Activated CD4-positive, alpha-beta T cell treated with anti-CD3 and anti-CD28 coated beads, Interleukin-2, amount 10 ng/mL, durations not matched to agents 24 days and 14 days (primary cell): ENCODE measurements at regions not wholly inside any gene's neighbourhood (a gene's known extent, or its start where the extent isn't known, plus 50 kb on each side); places are given as distances from the start of the nearest gene placed in this dataset.

Experiments used
- DNase-seq: peaks from one replicate; pipeline ENCODE4 v3.0.0; 2022
- H3K27ac Mint-ChIP-seq: one replicate; pipeline ENCODE4 v1.8.0; 2022; ENCODE audit warnings: mild to moderate bottlenecking, mixed read lengths
- H3K27me3 Mint-ChIP-seq: one replicate; pipeline ENCODE4 v1.8.0; 2022; ENCODE audit warnings: mixed read lengths
- H3K36me3 Mint-ChIP-seq: one replicate; pipeline ENCODE4 v1.8.0; 2022; ENCODE audit warnings: low read depth, mild to moderate bottlenecking, mixed read lengths
- H3K4me1 Mint-ChIP-seq: one replicate; pipeline ENCODE4 v1.8.0; 2021; ENCODE audit warnings: mixed read lengths
- H3K4me3 Mint-ChIP-seq: one replicate; pipeline ENCODE4 v1.8.0; 2022; ENCODE audit warnings: mild to moderate bottlenecking, moderate library complexity, mixed read lengths
- H3K9me3 Mint-ChIP-seq: one replicate; pipeline ENCODE4 v1.8.0; 2021; ENCODE audit warnings: mixed read lengths
- intact Hi-C: fragments of 100-400 bp; cut with micrococcal nuclease; formaldehyde crosslinking; loops from one replicate; pipeline ENCODE4 v1.15.1; 2023

GRCh38 chr5:74179701-74180100 is 460.8 kb downstream of the ENC1 start:
- no peak overlapping the region for H3K27ac Mint-ChIP-seq
- intact Hi-C loops, result no loop called here
- H3K4me3 Mint-ChIP-seq, result no peak overlapping the region
- no peaks in the 10 kb centered on the region for H3K9me3 Mint-ChIP-seq
- peaks cover 5% of the 10 kb centered on the region for H3K27me3 Mint-ChIP-seq
- H3K36me3 Mint-ChIP-seq, result no peaks in the 10 kb centered on the region
- DNase-seq, result no peak
- no peaks in the 10 kb centered on the region for H3K4me1 Mint-ChIP-seq

DNA sequence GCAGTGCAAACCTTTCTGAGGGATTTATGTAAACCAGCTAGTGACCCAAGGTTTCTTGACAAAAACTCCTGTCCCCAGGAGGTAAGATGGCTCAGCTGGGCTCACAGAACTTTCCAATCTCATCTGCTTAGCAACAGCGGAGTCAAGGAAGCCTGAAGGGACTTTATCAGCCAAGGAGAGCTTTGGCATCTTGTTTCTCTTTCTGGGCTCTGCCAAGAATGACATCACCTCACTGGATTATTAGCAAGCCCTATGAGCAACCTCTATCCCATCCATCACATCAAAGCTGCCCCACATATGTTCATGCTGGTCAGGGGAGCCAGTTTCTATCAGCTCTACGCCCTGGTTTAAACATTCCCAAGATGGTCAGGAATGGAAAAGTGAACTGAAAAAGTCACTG is 461.3 kb downstream of the ENC1 start:
- intact Hi-C loops, result no loop called here
- no peaks in the 10 kb centered on the region for H3K9me3 Mint-ChIP-seq
- H3K27ac Mint-ChIP-seq, result no peak overlapping the region
- no peak overlapping the region for H3K4me3 Mint-ChIP-seq
- no peaks in the 10 kb centered on the region for H3K4me1 Mint-ChIP-seq
- DNase-seq, result no peak
- H3K36me3 Mint-ChIP-seq, result no peaks in the 10 kb centered on the region
- H3K27me3 Mint-ChIP-seq, result peaks cover 5% of the 10 kb centered on the region

DNA sequence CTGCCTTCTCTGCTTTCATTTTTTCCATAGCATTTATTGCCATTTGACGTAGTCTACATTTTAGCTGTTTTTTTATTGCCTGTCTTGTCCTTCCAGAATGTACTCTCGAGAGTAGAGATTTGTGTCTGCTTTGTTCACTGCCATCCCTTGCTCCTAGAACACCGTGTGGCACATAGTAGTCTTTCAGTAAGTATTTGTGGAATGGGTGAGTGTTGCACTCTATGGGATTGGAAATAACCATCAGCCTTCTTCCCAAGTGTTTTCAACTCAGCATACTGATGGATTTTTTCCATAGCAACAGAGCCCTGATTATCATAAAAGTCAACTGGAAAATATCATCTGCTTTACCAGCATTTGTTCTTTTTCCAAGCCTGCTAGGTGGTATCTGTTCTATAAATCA is 462.6 kb downstream of the ENC1 start:
- Mint-ChIP-seq H3K9me3 (no peaks in the 10 kb centered on the region), H3K27me3 (peaks cover 5% of the 10 kb centered on the region), H3K27ac (no peak overlapping the region), H3K4me1 (no peaks in the 10 kb centered on the region), H3K4me3 (no peak overlapping the region), H3K36me3 (no peaks in the 10 kb centered on the region)
- no peak for DNase-seq
- intact Hi-C loops, result no loop called here

DNA sequence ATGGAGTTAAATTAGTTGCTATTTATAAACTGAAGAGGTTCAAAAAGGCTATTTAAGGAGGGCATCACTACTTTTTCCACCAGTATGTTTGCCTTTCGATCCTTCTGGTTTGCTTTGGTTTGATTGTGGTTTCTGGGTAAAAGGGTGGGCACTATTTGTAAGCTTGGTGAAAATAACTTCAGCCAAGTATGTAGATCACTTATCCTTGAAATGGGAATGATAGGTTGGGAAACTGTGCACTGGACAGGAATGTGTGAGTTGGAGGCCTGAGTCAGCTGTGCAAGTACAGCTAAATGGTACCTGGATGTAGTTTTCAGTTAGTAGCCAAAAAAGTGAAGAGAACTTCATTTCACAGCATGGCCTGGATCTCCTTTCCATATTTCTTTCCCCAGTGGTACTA is 466.2 kb downstream of the ENC1 start:
- no peak for DNase-seq
- H3K27me3 Mint-ChIP-seq, result no peaks in the 10 kb centered on the region
- H3K27ac Mint-ChIP-seq, result no peak overlapping the region
- intact Hi-C loops, result no loop called here
- no peak overlapping the region for H3K4me3 Mint-ChIP-seq
- no peaks in the 10 kb centered on the region for H3K9me3 Mint-ChIP-seq
- H3K36me3 Mint-ChIP-seq, result no peaks in the 10 kb centered on the region
- no peaks in the 10 kb centered on the region for H3K4me1 Mint-ChIP-seq

- Mint-ChIP-seq H3K27ac (no peak overlapping the region), H3K36me3 (no peaks in the 10 kb centered on the region), H3K4me3 (no peak overlapping the region), H3K27me3 (no peaks in the 10 kb centered on the region), H3K4me1 (no peaks in the 10 kb centered on the region), H3K9me3 (no peaks in the 10 kb centered on the region)
- no peak for DNase-seq
- intact Hi-C loops, result no loop called here
Observed at GRCh38 chr5:74173665-74174064, 466.9 kb downstream of the ENC1 start.

- Mint-ChIP-seq H3K27me3 (no peaks in the 10 kb centered on the region), H3K4me3 (no peak overlapping the region), H3K36me3 (no peaks in the 10 kb centered on the region), H3K27ac (no peak overlapping the region), H3K4me1 (no peaks in the 10 kb centered on the region), H3K9me3 (no peaks in the 10 kb centered on the region)
- no peak for DNase-seq
- intact Hi-C loops, result no loop called here
Observed at GRCh38 chr5:74173241-74173640, 467.3 kb downstream of the ENC1 start.

DNA sequence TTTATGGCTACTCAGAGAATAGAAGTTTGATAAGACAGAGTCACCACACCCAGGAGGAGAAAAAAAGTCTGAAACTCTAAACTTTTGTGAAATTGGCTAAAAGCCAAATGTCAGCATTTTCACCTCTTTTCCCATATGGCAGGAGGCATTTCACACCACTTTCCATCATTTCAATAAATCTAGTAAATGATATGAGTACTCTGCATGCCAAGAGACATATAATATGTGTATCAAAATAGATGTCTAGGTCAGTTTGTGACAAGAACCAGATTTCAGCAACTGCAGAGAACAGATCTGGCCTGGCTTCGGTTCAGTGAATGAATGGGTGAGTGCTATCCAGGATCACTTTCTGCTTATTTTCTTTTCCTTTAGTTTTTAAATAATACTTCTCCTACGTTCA is 470.8 kb downstream of the ENC1 start:
- no peak for DNase-seq
- H3K36me3 Mint-ChIP-seq, result no peaks in the 10 kb centered on the region
- no peaks in the 10 kb centered on the region for H3K4me1 Mint-ChIP-seq
- no peak overlapping the region for H3K4me3 Mint-ChIP-seq
- H3K27ac Mint-ChIP-seq, result no peak overlapping the region
- no peaks in the 10 kb centered on the region for H3K27me3 Mint-ChIP-seq
- intact Hi-C loops, result no loop called here
- H3K9me3 Mint-ChIP-seq, result no peaks in the 10 kb centered on the region

GRCh38 chr5:74167930-74168315 is 472.6 kb downstream of the ENC1 start:
- Mint-ChIP-seq H3K27ac (no peak overlapping the region), H3K4me3 (no peak overlapping the region), H3K4me1 (no peaks in the 10 kb centered on the region), H3K36me3 (no peaks in the 10 kb centered on the region), H3K27me3 (no peaks in the 10 kb centered on the region), H3K9me3 (no peaks in the 10 kb centered on the region)
- intact Hi-C loops, result no loop called here
- DNase-seq, result no peak

- Mint-ChIP-seq H3K4me1 (no peaks in the 10 kb centered on the region), H3K27me3 (no peaks in the 10 kb centered on the region), H3K9me3 (no peaks in the 10 kb centered on the region), H3K4me3 (no peak overlapping the region), H3K36me3 (no peaks in the 10 kb centered on the region), H3K27ac (no peak overlapping the region)
- intact Hi-C loops, result no loop called here
- no peak for DNase-seq
Observed at GRCh38 chr5:74167206-74167929, 473.2 kb downstream of the ENC1 start.

DNA sequence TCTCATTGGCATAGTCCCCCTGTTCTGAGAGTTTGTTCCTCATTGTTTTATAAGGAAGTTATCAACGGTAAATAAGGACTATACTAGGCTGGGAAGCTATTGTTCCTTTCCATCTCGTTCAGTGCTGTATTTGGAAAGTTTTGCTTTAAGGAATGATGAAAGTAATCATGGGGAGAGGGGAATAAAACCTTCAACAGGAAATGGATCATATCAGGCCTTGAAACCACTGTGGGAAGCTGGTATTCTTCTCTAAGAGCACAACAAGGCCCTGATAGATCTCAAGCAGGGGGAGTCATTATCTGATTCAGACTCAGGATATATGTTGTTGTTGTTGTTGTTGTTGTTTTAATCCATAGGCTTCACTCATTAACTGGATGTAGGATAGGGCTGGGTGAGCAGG is 474.5 kb downstream of the ENC1 start:
- Mint-ChIP-seq H3K4me1 (no peaks in the 10 kb centered on the region), H3K27ac (no peak overlapping the region), H3K9me3 (no peaks in the 10 kb centered on the region), H3K4me3 (no peak overlapping the region), H3K36me3 (no peaks in the 10 kb centered on the region), H3K27me3 (no peaks in the 10 kb centered on the region)
- intact Hi-C loops, result no loop called here
- DNase-seq, result no peak

DNA sequence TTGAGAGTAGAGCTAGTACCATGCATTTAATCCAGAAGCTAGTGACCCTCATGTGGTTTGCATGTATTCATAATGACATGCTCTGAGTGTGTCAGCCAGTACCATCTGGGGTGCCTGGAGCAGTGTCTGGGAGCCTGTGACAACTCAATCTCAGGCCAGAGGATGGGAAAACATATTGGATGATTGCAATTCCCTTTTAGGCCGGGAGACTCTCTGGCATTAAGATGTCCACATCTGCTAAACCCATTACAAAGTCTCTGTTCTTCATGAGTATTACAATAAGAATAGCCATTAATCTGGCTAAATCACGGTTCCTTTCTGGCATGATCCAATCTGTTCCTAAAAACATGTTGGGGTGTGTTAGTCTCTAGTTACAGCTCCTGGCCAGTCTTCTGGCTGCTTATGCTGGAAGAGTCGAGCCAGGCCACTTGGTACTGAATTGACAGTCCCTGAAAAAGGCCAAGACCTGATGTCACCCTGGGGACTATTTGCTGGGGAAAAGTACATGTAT is 475.7 kb downstream of the ENC1 start:
- H3K9me3 Mint-ChIP-seq, result no peaks in the 10 kb centered on the region
- peaks cover under 1% of the 10 kb centered on the region for H3K27me3 Mint-ChIP-seq
- H3K36me3 Mint-ChIP-seq, result no peaks in the 10 kb centered on the region

GRCh38 chr5:74162524-74162923 is 478.0 kb downstream of the ENC1 start:
- Mint-ChIP-seq H3K9me3 (no peaks in the 10 kb centered on the region), H3K27me3 (peaks cover 7% of the 10 kb centered on the region), H3K36me3 (no peaks in the 10 kb centered on the region), H3K27ac (no peak overlapping the region), H3K4me3 (no peak overlapping the region), H3K4me1 (no peaks in the 10 kb centered on the region)
- intact Hi-C loops, result no loop called here
- no peak for DNase-seq

More for the DNA sequence above, 475.7 kb downstream of the ENC1 start:
- Mint-ChIP-seq H3K4me3 (no peak overlapping the region), H3K4me1 (no peaks in the 10 kb centered on the region), H3K27ac (no peak overlapping the region)
- intact Hi-C loops, result no loop called here
- no peak for DNase-seq

GRCh38 chr5:74161170-74161569 is 479.4 kb downstream of the ENC1 start:
- intact Hi-C loops, result no loop called here
- no peak for DNase-seq
- Mint-ChIP-seq H3K27ac (no peak overlapping the region), H3K36me3 (no peaks in the 10 kb centered on the region), H3K27me3 (peaks cover 7% of the 10 kb centered on the region), H3K4me3 (no peak overlapping the region), H3K4me1 (no peaks in the 10 kb centered on the region), H3K9me3 (no peaks in the 10 kb centered on the region)

DNA sequence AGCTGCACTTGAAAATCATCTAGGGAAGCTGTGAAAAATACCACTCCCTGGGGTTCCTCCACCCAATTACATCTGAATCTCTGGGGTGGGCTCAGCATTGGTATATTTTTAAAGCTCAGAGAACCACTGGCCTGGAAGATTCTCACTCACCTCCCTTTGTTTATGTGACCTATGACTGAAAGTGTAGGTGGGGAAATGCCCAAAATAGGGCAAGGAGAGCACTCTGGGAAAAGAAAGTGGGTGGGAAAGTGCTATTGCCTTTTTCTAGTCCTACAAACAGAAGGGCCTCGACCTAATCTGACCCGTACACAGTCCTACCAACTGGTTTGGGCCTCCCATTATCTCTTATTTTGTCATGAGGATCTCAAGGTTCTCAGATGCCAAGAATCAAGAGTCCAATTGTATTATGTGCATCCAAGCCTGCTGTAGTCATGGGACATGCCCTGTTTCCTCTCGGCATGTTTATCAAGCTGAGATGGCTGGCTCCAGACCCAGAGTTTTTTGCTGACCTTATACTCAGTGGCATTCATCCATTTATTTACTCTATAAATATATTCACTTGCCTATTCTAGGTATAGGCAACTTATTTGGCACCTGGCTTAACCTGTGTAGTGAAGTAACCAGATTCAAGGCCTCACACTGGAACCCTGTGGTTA is 483.7 kb downstream of the ENC1 start:
- Mint-ChIP-seq H3K27ac (no peak overlapping the region), H3K9me3 (no peaks in the 10 kb centered on the region), H3K36me3 (no peaks in the 10 kb centered on the region), H3K4me3 (no peak overlapping the region), H3K4me1 (no peaks in the 10 kb centered on the region), H3K27me3 (peaks cover 8% of the 10 kb centered on the region)
- DNase-seq, result no peak
- intact Hi-C loops, result no loop called here

DNA sequence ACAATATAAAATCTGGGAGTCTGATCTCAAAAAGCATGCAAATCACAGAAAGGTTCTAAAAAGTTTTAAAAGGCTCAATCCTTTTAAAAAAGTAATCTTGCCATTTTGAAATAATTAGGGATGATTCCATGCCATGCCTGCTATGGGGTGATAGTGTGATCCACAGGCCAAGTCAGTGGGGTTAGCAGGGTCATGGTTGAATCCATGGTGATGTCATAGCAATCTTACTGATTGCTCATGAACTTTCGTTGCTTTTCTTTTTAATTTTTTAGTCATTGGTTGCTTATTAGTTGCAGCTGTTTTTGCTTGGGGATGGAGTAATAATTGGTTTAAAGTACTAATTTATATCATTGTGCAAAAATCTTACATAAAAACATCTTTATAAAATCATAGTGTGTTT is 485.0 kb downstream of the ENC1 start:
- Mint-ChIP-seq H3K27ac (no peak overlapping the region), H3K4me1 (no peaks in the 10 kb centered on the region), H3K36me3 (no peaks in the 10 kb centered on the region), H3K4me3 (no peak overlapping the region), H3K27me3 (peaks cover 9% of the 10 kb centered on the region), H3K9me3 (no peaks in the 10 kb centered on the region)
- intact Hi-C loops, result no loop called here
- no peak for DNase-seq
